Adrenal gland (tissue), 9 donors: ENCODE measurements at regions not wholly inside any gene's neighbourhood (a gene's known extent, or its start where the extent isn't known, plus 50 kb on each side); places are given as distances from the start of the nearest gene placed in this dataset.

Experiments used
- DNase-seq, 7 donors: peaks; one replicate each; pipeline ENCODE4 v3.0.0-alpha.2; 2019 to 2020
- H3K27ac ChIP-seq, 5 donors: fragments of 200-600 bp; sonication (generic) in 4 of 5; 1 replicate in 3 of 5; 2 replicates in 2 of 5; pipeline versions ENCODE4 v1.5.1 to v1.8.0; 2016 to 2020; ENCODE audit warnings: mild to moderate bottlenecking in 1 of 5
- H3K27me3 ChIP-seq: fragments of 200-600 bp; 2 replicates; pipeline ENCODE4 v1.8.0; 2021
- H3K36me3 ChIP-seq, 2 donors: fragments of 200-600 bp; replicated peaks in 1 of 2; 1 replicate in 1 of 2; 2 replicates in 1 of 2; pipeline versions ENCODE4 v1.5.1 to v1.8.0; 2018 to 2022
- H3K4me1 ChIP-seq, 2 donors: fragments of 200-600 bp; replicated peaks in 1 of 2; 1 replicate in 1 of 2; 2 replicates in 1 of 2; pipeline versions ENCODE4 v1.5.1 to v1.8.0; 2018 to 2021
- H3K4me3 ChIP-seq, 4 donors: fragments of 200-600 bp; sonication (generic) in 3 of 4; one replicate each; pipeline ENCODE4 v1.5.1; 2016 to 2018
- H3K9me3 ChIP-seq, 3 donors: fragments of 200-600 bp; sonication (generic) in 1 of 3; replicated peaks in 1 of 3; 1 replicate in 2 of 3; 2 replicates in 1 of 3; pipeline versions ENCODE4 v1.5.1 to v1.8.0; 2016 to 2021
- POLR2A ChIP-seq, 2 donors: fragments of 450-650 bp; IDR thresholded peaks; one replicate each; pipeline ENCODE4 v1.6.1; 2017; ENCODE audit warnings: antibody characterized with exemption in 2 of 2, mild to moderate bottlenecking in 2 of 2, moderate library complexity in 1 of 2
- WGBS, 4 donors: extraction: QIAGEN DNeasy Blood & Tissue Kit in 2 of 4; methylation state at CpG; one replicate each; pipeline versions ENCODE4 v1.1.5 to v1.1.7; 2013 to 2017; 5-methylcytosine and 5-hydroxymethylcytosine counted together
- intact Hi-C, 2 donors: fragments of 100-400 bp; cut with DNase I; formaldehyde crosslinking; loops; one replicate each; pipeline versions ENCODE4 v1.14.1 to v1.15.0; 2022 to 2023
- TF ChIP-seq, protein P1 (sequence below), 6 experiments: fragments of 450-650 bp in 4 of 6; fragments of 200-600 bp in 2 of 6; sonication (generic) in 1 of 6; IDR thresholded peaks; 1 replicate in 5 of 6; 2 replicates in 1 of 6; pipeline versions ENCODE4 v1.5.1 to v1.8.0; 2016 to 2021; ENCODE audit warnings: antibody characterized with exemption in 6 of 6, mild to moderate bottlenecking in 2 of 6, moderate library complexity in 1 of 6
- donor health status: healthy with polysubstance abuse.
- donor health status: Bipolar disorder and iron deficiency.
- donor health status: DM: yes; HTN: yes; CAD: no.
- donor health status: DM: no; HTN: no; CAD: no.
- donor health status: DM: no; HTN: no; CAD: no.

- DNase-seq = no peak
- Histone ChIP-seq H3K27ac (no peak overlapping the region), H3K4me3 (no peak overlapping the region), H3K9me3 (no peaks in the 10 kb centered on the region), H3K27me3 (no peaks in the 10 kb centered on the region), H3K36me3 (no peaks in the 10 kb centered on the region), H3K4me1 (no peaks in the 10 kb centered on the region)
- 82 to 97% (median 89%) methylated on average over 1 of the region's 1 CpG for WGBS, 4 donors
- TF ChIP-seq, protein P1, sequence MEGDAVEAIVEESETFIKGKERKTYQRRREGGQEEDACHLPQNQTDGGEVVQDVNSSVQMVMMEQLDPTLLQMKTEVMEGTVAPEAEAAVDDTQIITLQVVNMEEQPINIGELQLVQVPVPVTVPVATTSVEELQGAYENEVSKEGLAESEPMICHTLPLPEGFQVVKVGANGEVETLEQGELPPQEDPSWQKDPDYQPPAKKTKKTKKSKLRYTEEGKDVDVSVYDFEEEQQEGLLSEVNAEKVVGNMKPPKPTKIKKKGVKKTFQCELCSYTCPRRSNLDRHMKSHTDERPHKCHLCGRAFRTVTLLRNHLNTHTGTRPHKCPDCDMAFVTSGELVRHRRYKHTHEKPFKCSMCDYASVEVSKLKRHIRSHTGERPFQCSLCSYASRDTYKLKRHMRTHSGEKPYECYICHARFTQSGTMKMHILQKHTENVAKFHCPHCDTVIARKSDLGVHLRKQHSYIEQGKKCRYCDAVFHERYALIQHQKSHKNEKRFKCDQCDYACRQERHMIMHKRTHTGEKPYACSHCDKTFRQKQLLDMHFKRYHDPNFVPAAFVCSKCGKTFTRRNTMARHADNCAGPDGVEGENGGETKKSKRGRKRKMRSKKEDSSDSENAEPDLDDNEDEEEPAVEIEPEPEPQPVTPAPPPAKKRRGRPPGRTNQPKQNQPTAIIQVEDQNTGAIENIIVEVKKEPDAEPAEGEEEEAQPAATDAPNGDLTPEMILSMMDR (IDR thresholded peaks at IDR 0.05) = no peak
- TF ChIP-seq POLR2A (IDR thresholded peaks at IDR 0.05) = no peak
- intact Hi-C loops = no loop called here
These were observed 344.1 kb upstream of the SOX5 start for GRCh38 chr12:24293549-24293948.

DNA sequence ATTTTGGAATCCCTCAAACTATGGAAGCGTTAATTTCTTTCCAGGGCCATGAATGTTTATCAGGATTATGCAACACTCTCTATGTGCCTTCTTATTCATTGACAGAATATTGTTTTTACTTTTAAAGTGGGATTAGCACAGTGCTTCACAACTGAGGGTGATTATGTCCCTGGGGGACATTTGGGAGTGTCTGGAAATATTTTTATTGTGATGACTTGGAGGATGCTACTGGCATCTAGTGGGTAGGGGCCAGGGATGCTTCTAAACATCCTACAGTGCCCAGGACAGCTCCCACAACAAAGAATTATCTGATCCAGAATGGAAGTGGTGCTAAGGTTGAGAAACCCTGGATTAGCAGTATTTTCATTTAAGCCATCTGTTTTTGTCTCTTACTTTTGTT lies 338.5 kb upstream of the SOX5 start:
- intact Hi-C loops = no loop called here
- 85 to 88% (median 86%) methylated on average over 1 of the region's 1 CpG for WGBS, 4 donors
- H3K4me1 ChIP-seq = no peaks in the 10 kb centered on the region

GRCh38 chr12:24285448-24285847 lies 336.0 kb upstream of the SOX5 start:
- DNase-seq = no peak

More for the DNA sequence above, 338.5 kb upstream of the SOX5 start:
- no peaks in the 10 kb centered on the region for H3K36me3 ChIP-seq
- H3K27ac ChIP-seq = no peak overlapping the region
- H3K4me3 ChIP-seq = no peak overlapping the region
- no peak for DNase-seq
- H3K9me3 ChIP-seq = no peaks in the 10 kb centered on the region
- H3K27me3 ChIP-seq = no peaks in the 10 kb centered on the region
- TF ChIP-seq, protein P1 (IDR thresholded peaks at IDR 0.05) = no peak
- TF ChIP-seq POLR2A (IDR thresholded peaks at IDR 0.05) = no peak

DNA sequence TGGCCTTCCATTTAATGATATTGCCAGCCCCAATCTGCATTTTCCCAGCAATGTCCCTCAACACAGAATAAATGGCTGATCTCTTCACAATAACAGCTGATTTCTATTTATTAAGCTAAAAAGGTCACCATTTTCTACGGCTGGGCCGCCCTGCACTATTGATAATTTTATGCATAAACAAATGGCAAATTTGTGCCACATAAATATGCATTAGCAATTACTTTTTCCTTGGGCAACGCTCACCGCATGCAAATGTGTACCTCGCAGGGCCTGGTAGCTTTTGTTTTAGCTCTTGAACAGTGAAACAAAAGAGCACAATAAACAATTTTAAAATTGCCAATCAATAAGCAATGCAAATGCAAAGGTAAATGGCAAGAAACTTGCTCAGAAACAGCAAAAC lies 331.9 kb upstream of the SOX5 start:
- no peak for DNase-seq
- WGBS, 4 donors = 81 to 89% (median 85%) methylated on average over 5 of the region's 5 CpGs
- Histone ChIP-seq H3K4me3 (no peak overlapping the region), H3K4me1 (no peaks in the 10 kb centered on the region), H3K27ac (no peak overlapping the region), H3K27me3 (no peaks in the 10 kb centered on the region), H3K36me3 (no peaks in the 10 kb centered on the region), H3K9me3 (no peaks in the 10 kb centered on the region)
- no peak for TF ChIP-seq POLR2A (IDR thresholded peaks at IDR 0.05)
- intact Hi-C loops = no loop called here

More at GRCh38 chr12:24285448-24285847, 336.0 kb upstream of the SOX5 start:
- WGBS, 4 donors = 74 to 90% (median 88%) methylated on average over 3 of the region's 3 CpGs
- Histone ChIP-seq H3K9me3 (no peaks in the 10 kb centered on the region), H3K4me1 (no peaks in the 10 kb centered on the region), H3K36me3 (no peaks in the 10 kb centered on the region), H3K4me3 (no peak overlapping the region), H3K27me3 (no peaks in the 10 kb centered on the region), H3K27ac (no peak overlapping the region)
- intact Hi-C loops = no loop called here
- TF ChIP-seq, protein P1 (IDR thresholded peaks at IDR 0.05) = no peak
- TF ChIP-seq POLR2A (IDR thresholded peaks at IDR 0.05) = no peak

- Histone ChIP-seq H3K36me3 (no peaks in the 10 kb centered on the region), H3K4me3 (no peak overlapping the region), H3K4me1 (no peaks in the 10 kb centered on the region), H3K27ac (no peak overlapping the region), H3K27me3 (no peaks in the 10 kb centered on the region), H3K9me3 (no peaks in the 10 kb centered on the region)
- intact Hi-C loops = no loop called here
- 50 to 57% (median 52%) methylated on average over 6 of the region's 6 CpGs for WGBS, 4 donors
- no peak for DNase-seq
- TF ChIP-seq, protein P1 (IDR thresholded peaks at IDR 0.05) = no peak
- TF ChIP-seq POLR2A (IDR thresholded peaks at IDR 0.05) = no peak
These were observed 330.8 kb upstream of the SOX5 start for GRCh38 chr12:24280056-24280842.
